Endothelial cell of umbilical vein (primary cell): ENCODE measurements at regions not wholly inside any gene's neighbourhood (a gene's known extent, or its start where the extent isn't known, plus 50 kb on each side); places are given as distances from the start of the nearest gene placed in this dataset.

Experiments
- BruUV-seq: library from RNA; stranded (reverse); fragments of 400-500 nt; replicated peaks from 2 replicates; lab custom pipeline; 2021; lab: Mats Ljungman, UMichigan
- CTCF ChIA-PET: fragments of 300-600, 350-600 bp; sonication (Branson Sonifier 250); formaldehyde crosslinking; loops from one replicate; lab custom pipeline; 2021; ENCODE audit warnings: antibody characterized with exemption, inconsistent platforms; lab: Charles Lee
- POLR2A ChIA-PET: fragments of 300-600, 350-600 bp; sonication (Branson Sonifier 250); formaldehyde crosslinking; loops from one replicate; lab custom pipeline; 2021; ENCODE audit warnings: antibody characterized with exemption, inconsistent platforms; lab: Charles Lee
- DNase-seq: peaks from one replicate; pipeline ENCODE4 v3.0.0-alpha.2; 2011; ENCODE audit warnings: low read depth, low spot score
- FAIRE-seq: peaks from 2 replicates; lab custom pipeline; 2011; peaks lifted over from hg19 to GRCh38; lab: Jason Lieb, UNC
- H2AFZ ChIP-seq: 2 replicates; pipeline ENCODE4 v1.6.0; 2012; ENCODE audit warnings: low read depth, low read length, control low read depth, inconsistent platforms
- H3K27ac ChIP-seq: 2 replicates; pipeline ENCODE4 v1.5.1; 2011; ENCODE audit warnings: low read depth, mild to moderate bottlenecking, control low read depth, low read length, moderate library complexity; ENCODE audit not compliant: insufficient read depth
- H3K27me3 ChIP-seq, 2 experiments: 2 replicates each; pipeline versions ENCODE4 v1.6.0 to v1.6.1; 2011; ENCODE audit warnings: low read length in 2 of 2, mixed read lengths in 1 of 2; ENCODE audit not compliant: control insufficient read depth in 2 of 2, insufficient read depth in 2 of 2
- H3K36me3 ChIP-seq, 2 experiments: 2 replicates in 1 of 2; 3 replicates in 1 of 2; pipeline ENCODE4 v1.5.1; 2011; ENCODE audit warnings: low read length in 2 of 2, mild to moderate bottlenecking in 1 of 2, moderate library complexity in 1 of 2; ENCODE audit not compliant: control insufficient read depth in 2 of 2, insufficient read depth in 2 of 2; ENCODE audit errors: extremely low read depth in 1 of 2
- H3K4me1 ChIP-seq: 3 replicates; pipeline ENCODE4 v1.5.1; 2011; ENCODE audit warnings: mild to moderate bottlenecking, low read length; ENCODE audit not compliant: control insufficient read depth, insufficient read depth; ENCODE audit errors: extremely low read depth
- H3K4me2 ChIP-seq: 2 replicates; pipeline ENCODE4 v1.6.1; 2011; ENCODE audit warnings: low read length, control low read depth, mixed read lengths; ENCODE audit not compliant: insufficient read depth
- H3K4me3 ChIP-seq, 3 experiments: fragments of 200-600 bp in 1 of 3; sonication (generic), shearing (Covaris generic) in 1 of 3; replicated peaks in 1 of 3; 2 replicates each; pipeline ENCODE4 v1.5.1; 2011 to 2016; ENCODE audit warnings: control low read depth in 3 of 3, low read length in 3 of 3, mild to moderate bottlenecking in 2 of 3, inconsistent platforms in 1 of 3, low read depth in 1 of 3, moderate library complexity in 1 of 3; ENCODE audit not compliant: insufficient read depth in 1 of 3
- H3K79me2 ChIP-seq: 2 replicates; pipeline ENCODE4 v1.6.0; 2012; ENCODE audit warnings: low read length, inconsistent platforms; ENCODE audit not compliant: control insufficient read depth, insufficient read depth
- H3K9ac ChIP-seq: replicated peaks from 2 replicates; pipeline ENCODE3; 2011; ENCODE audit warnings: low read length, control low read depth; ENCODE audit not compliant: insufficient read depth; ENCODE audit errors: extremely low read depth
- H3K9me1 ChIP-seq: replicated peaks from 3 replicates; pipeline ENCODE4 v1.6.0; 2011; ENCODE audit warnings: mild to moderate bottlenecking, low read length; ENCODE audit not compliant: control insufficient read depth, insufficient read depth; ENCODE audit errors: extremely low read depth
- H3K9me3 ChIP-seq: replicated peaks from 2 replicates; pipeline ENCODE4 v1.5.1; 2012; ENCODE audit warnings: low read length, inconsistent platforms; ENCODE audit not compliant: control insufficient read depth, insufficient read depth
- H4K20me1 ChIP-seq: replicated peaks from 2 replicates; pipeline ENCODE3; 2011; ENCODE audit warnings: mild to moderate bottlenecking, low read length; ENCODE audit not compliant: control insufficient read depth, insufficient read depth; ENCODE audit errors: extremely low read depth
- CTCF ChIP-seq, 2 donors: IDR thresholded peaks; 1 replicate in 1 of 2; 2 replicates in 1 of 2; pipeline ENCODE4 v1.5.1; 2011; ENCODE audit warnings: low read length in 2 of 2, mild to moderate bottlenecking in 2 of 2, moderate library complexity in 2 of 2, control low read depth in 1 of 2, inconsistent platforms in 1 of 2, low read depth in 1 of 2; ENCODE audit not compliant: insufficient read depth in 1 of 2; ENCODE audit errors: extremely low read depth in 1 of 2
- EZH2 ChIP-seq: IDR thresholded peaks from 2 replicates; pipeline ENCODE4 v1.6.1; 2012; ENCODE audit warnings: borderline replicate concordance, low read depth, mild to moderate bottlenecking, moderate library complexity, low read length, inconsistent platforms; ENCODE audit not compliant: severe bottlenecking
- FOS ChIP-seq: IDR thresholded peaks from 2 replicates; pipeline ENCODE4 v1.6.1; 2011; ENCODE audit warnings: mild to moderate bottlenecking, low read length, moderate library complexity, borderline replicate concordance; ENCODE audit not compliant: insufficient read depth
- GATA2 ChIP-seq: IDR thresholded peaks from 2 replicates; pipeline ENCODE4 v1.7.0; 2011; ENCODE audit warnings: low read depth, mild to moderate bottlenecking, moderate library complexity, mixed read lengths, low read length; ENCODE audit not compliant: insufficient read length, insufficient read depth
- JUN ChIP-seq: IDR thresholded peaks from 2 replicates; pipeline ENCODE4 v1.6.1; 2011; ENCODE audit warnings: borderline replicate concordance, low read depth; ENCODE audit not compliant: insufficient read length, insufficient read depth
- MAX ChIP-seq: IDR thresholded peaks from 2 replicates; pipeline ENCODE4 v1.6.1; 2011; ENCODE audit not compliant: insufficient read depth, insufficient read length
- MYC ChIP-seq: IDR thresholded peaks from one replicate; pipeline ENCODE4 v1.6.1; 2011; ENCODE audit warnings: mild to moderate bottlenecking, low read depth, low read length
- POLR2A ChIP-seq: IDR thresholded peaks from 2 replicates; pipeline ENCODE4 v1.6.1; 2012; ENCODE audit warnings: low read depth, mild to moderate bottlenecking, control low read depth, low read length
- POLR2AphosphoS5 ChIP-seq: IDR thresholded peaks from 2 replicates; pipeline ENCODE4 v1.6.1; 2012; ENCODE audit warnings: low read depth, mild to moderate bottlenecking, control low read depth, low read length, moderate library complexity; ENCODE audit not compliant: insufficient read depth
- dilution Hi-C: fragments of 300-500 bp; cut with MboI; formaldehyde crosslinking; loops from one replicate; pipeline ENCODE4 v1.15.0; 2019; ENCODE audit warnings: low sequenced_read_pairs; ENCODE audit not compliant: extremely low pct_ligation_motif_present
- intact Hi-C: fragments of 100-400 bp; cut with micrococcal nuclease; formaldehyde crosslinking; loops from one replicate; pipeline ENCODE4 v1.10.0; 2022

GRCh38 chr13:40077396-40078027 lies 422.1 kb downstream of the COG6 start:
- no TSS peak for BruUV-seq
- Histone ChIP-seq H2AFZ (no peak overlapping the region), H3K36me3 (no peaks in the 10 kb centered on the region), H4K20me1 (no peaks in the 10 kb centered on the region), H3K9me1 (no peaks in the 10 kb centered on the region), H3K27me3 (no peaks in the 10 kb centered on the region), H3K4me2 (no peak overlapping the region), H3K9ac (no peak overlapping the region), H3K4me1 (peaks cover 4% of the 10 kb centered on the region), H3K9me3 (no peaks in the 10 kb centered on the region), H3K27ac (no peak overlapping the region), H3K79me2 (no peaks in the 10 kb centered on the region), H3K4me3 (no peak overlapping the region)
- dilution Hi-C loops (no loop called here), intact Hi-C loops (no loop called here)
- FAIRE-seq (no peak), DNase-seq (no peak)
- POLR2A ChIA-PET: no interaction called here
- TF ChIP-seq MYC: no peak
- CTCF ChIA-PET: interaction anchor here (3.6 kb wide), 1 partner anchor 8 kb away, joined by 24 read pairs; no protein-coding TSS in a partner anchor

GRCh38 chr13:40079721-40080120 lies 424.3 kb downstream of the COG6 start:
- H4K20me1 ChIP-seq: no peaks in the 10 kb centered on the region
- DNase-seq (no peak), FAIRE-seq (no peak)
- ChIA-PET POLR2A (no interaction called here), CTCF (interaction anchor here (0.9 to 3.6 kb wide), 2 partner anchors 10 to 297 kb away, joined by 3 to 24 read pairs; no protein-coding TSS in a partner anchor)
- dilution Hi-C loops (no loop called here), intact Hi-C loops (loop anchor here (5.0 kb wide), 2 partner anchors 588 to 603 kb away; partner anchors contain the start of gene FOXO1)
- no peaks in the 10 kb centered on the region for H3K36me3 ChIP-seq
- no peaks in the 10 kb centered on the region for H3K79me2 ChIP-seq
- H3K9ac ChIP-seq: no peak overlapping the region
- TF ChIP-seq FOS (no peak), MYC (no peak), POLR2A (no peak), JUN (no peak), EZH2 (no peak), CTCF (IDR thresholded peaks at IDR 0.05; ENCODE audit: extremely low read depth in 1 of 2, insufficient read depth in 1 of 2, low read depth in 1 of 2, low read length in 2 of 2) (no peak), GATA2 (no peak), POLR2AphosphoS5 (no peak), MAX (no peak)
- BruUV-seq: no TSS peak
- H3K9me1 ChIP-seq: no peaks in the 10 kb centered on the region
- no peak overlapping the region for H3K27ac ChIP-seq
- no peak overlapping the region for H3K4me2 ChIP-seq
- no peaks in the 10 kb centered on the region for H3K27me3 ChIP-seq
- H3K4me1 ChIP-seq: peaks cover 11% of the 10 kb centered on the region
- no peaks in the 10 kb centered on the region for H3K9me3 ChIP-seq
- no peak overlapping the region for H2AFZ ChIP-seq
- H3K4me3 ChIP-seq: no peak overlapping the region
